ENCODE measurements at regions not wholly inside any gene's neighbourhood (a gene's known extent, or its start where the extent isn't known, plus 50 kb on each side); places are given as distances from the start of the nearest gene placed in this dataset.

- BruUV-seq (replicated peaks): no TSS peak
- no peak for DNase-seq (ENCODE audit: low spot score)
- Histone ChIP-seq H2AFZ (ENCODE audit: low read length) (no peak overlapping the region), H3K79me2 (ENCODE audit: insufficient read depth, low read depth, low read length) (no peaks in the 10 kb centered on the region), H3K27ac (ENCODE audit: low read depth, low read length, poor library complexity, severe bottlenecking) (no peak overlapping the region), H3K9me2 (ENCODE audit: insufficient read depth, low read length) (no peaks in the 10 kb centered on the region), H3K4me2 (ENCODE audit: low read length) (no peak overlapping the region), H3K9me3 (ENCODE audit: low read length) (no peaks in the 10 kb centered on the region), H3K36me3 (ENCODE audit: insufficient read depth, low read length) (no peaks in the 10 kb centered on the region), H3K4me1 (ENCODE audit: insufficient read depth, low read length, poor library complexity, severe bottlenecking) (no peaks in the 10 kb centered on the region), H3K4me3 (ENCODE audit: low read depth, low read length, poor library complexity, severe bottlenecking) (no peak overlapping the region), H4K20me1 (ENCODE audit: insufficient read depth, low read length) (no peaks in the 10 kb centered on the region)
- TF ChIP-seq EZH2phosphoT487 (IDR thresholded peaks at IDR 0.05; ENCODE audit: borderline replicate concordance, low read depth, low read length) (no peak), CTCF (conservative IDR thresholded peaks at IDR 0.05; ENCODE audit: low read length) (no peak)
- ChIA-PET POLR2A (interaction anchor here (0.5 kb wide), 1 partner anchor 933 kb away, joined by 3 read pairs; no protein-coding TSS in a partner anchor), CTCF (ENCODE audit: unreplicated experiment) (no interaction called here)
- intact Hi-C loops (cut with micrococcal nuclease; ENCODE audit: unreplicated experiment): no loop called here
Observed at GRCh38 chr20:4548552-4548951, 137.7 kb upstream of the PRNP start.

DNA sequence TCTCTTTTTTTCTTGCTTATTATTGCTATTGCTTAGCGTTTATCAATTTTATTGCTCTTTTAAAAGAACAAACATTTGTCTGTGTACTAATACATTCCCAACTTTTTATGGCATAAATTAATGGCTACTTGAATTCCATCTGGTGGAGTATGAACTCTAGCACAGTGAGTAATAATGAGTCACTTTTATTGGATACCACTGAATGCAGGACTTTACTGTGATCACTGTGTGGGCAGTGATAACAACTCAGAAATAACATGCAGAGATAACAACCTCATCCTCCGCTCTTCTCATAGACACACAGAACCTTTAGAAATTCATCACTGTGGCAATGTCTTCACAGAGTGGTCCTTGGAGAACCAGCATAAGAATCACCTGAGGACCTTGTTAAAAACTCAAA is 139.5 kb upstream of the PRNP start:
- Histone ChIP-seq H3K9me2 (ENCODE audit: insufficient read depth, low read length) (no peaks in the 10 kb centered on the region), H3K79me2 (ENCODE audit: insufficient read depth, low read depth, low read length) (no peaks in the 10 kb centered on the region), H3K4me2 (ENCODE audit: low read length) (no peak overlapping the region), H3K9me3 (ENCODE audit: low read length) (no peaks in the 10 kb centered on the region), H3K4me1 (ENCODE audit: insufficient read depth, low read length, poor library complexity, severe bottlenecking) (no peaks in the 10 kb centered on the region), H4K20me1 (ENCODE audit: insufficient read depth, low read length) (no peaks in the 10 kb centered on the region), H3K27ac (ENCODE audit: low read depth, low read length, poor library complexity, severe bottlenecking) (no peak overlapping the region), H3K4me3 (ENCODE audit: low read depth, low read length, poor library complexity, severe bottlenecking) (no peak overlapping the region), H3K36me3 (ENCODE audit: insufficient read depth, low read length) (no peaks in the 10 kb centered on the region), H2AFZ (ENCODE audit: low read length) (no peak overlapping the region)
- ChIA-PET POLR2A (no interaction called here), CTCF (ENCODE audit: unreplicated experiment) (no interaction called here)
- BruUV-seq (replicated peaks): no TSS peak
- intact Hi-C loops (cut with micrococcal nuclease; ENCODE audit: unreplicated experiment): no loop called here
- no peak for TF ChIP-seq EZH2phosphoT487 (IDR thresholded peaks at IDR 0.05; ENCODE audit: borderline replicate concordance, low read depth, low read length)
- TF ChIP-seq CTCF (conservative IDR thresholded peaks at IDR 0.05; ENCODE audit: low read length): no peak
- no peak for DNase-seq (ENCODE audit: low spot score)

DNA sequence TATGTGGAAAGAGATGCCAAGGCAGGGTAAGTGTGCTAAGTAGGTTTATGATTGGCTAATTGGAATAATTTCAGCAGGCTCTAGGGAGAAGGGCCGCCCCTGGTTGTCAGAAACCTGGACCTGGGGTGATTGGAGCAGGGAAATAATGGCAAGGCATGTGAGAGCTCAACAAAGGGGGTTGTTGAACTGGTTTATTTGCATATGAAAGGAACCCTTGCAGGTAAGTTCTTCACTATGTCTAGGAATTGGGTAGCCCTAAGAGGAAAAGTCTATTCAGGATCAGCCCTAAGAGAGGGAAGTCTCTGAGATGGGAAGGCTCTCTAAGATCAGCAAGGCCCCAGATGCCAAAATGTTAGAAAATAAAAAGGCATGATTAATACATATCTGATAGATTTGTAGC is 139.9 kb upstream of the PRNP start:
- intact Hi-C loops (cut with micrococcal nuclease; ENCODE audit: unreplicated experiment): no loop called here
- DNase-seq (ENCODE audit: low spot score): no peak
- Histone ChIP-seq H4K20me1 (ENCODE audit: insufficient read depth, low read length) (no peaks in the 10 kb centered on the region), H3K27ac (ENCODE audit: low read depth, low read length, poor library complexity, severe bottlenecking) (no peak overlapping the region), H3K4me3 (ENCODE audit: low read depth, low read length, poor library complexity, severe bottlenecking) (no peak overlapping the region), H3K36me3 (ENCODE audit: insufficient read depth, low read length) (no peaks in the 10 kb centered on the region), H3K9me2 (ENCODE audit: insufficient read depth, low read length) (no peaks in the 10 kb centered on the region), H3K4me1 (ENCODE audit: insufficient read depth, low read length, poor library complexity, severe bottlenecking) (no peaks in the 10 kb centered on the region), H2AFZ (ENCODE audit: low read length) (no peak overlapping the region), H3K9me3 (ENCODE audit: low read length) (no peaks in the 10 kb centered on the region), H3K4me2 (ENCODE audit: low read length) (no peak overlapping the region), H3K79me2 (ENCODE audit: insufficient read depth, low read depth, low read length) (no peaks in the 10 kb centered on the region)
- ChIA-PET POLR2A (no interaction called here), CTCF (ENCODE audit: unreplicated experiment) (no interaction called here)
- no TSS peak for BruUV-seq (replicated peaks)
- TF ChIP-seq CTCF (conservative IDR thresholded peaks at IDR 0.05; ENCODE audit: low read length) (no peak), EZH2phosphoT487 (IDR thresholded peaks at IDR 0.05; ENCODE audit: borderline replicate concordance, low read depth, low read length) (no peak)
